Stimulated activated CD4-positive, alpha-beta T cell treated with anti-CD3 and anti-CD28 coated beads, Interleukin-4, amount 100 ng/mL, for 24 hours (primary cell): ENCODE measurements at regions not wholly inside any gene's neighbourhood (a gene's known extent, or its start where the extent isn't known, plus 50 kb on each side); places are given as distances from the start of the nearest gene placed in this dataset.
"Not testable (repeated sequence)": the region's sequence is repeated elsewhere in the genome, so short reads cannot be mapped to it uniquely, and the experiment has no call there.

Experiments
- DNase-seq: peaks from one replicate; pipeline ENCODE4 v3.0.0-alpha.2; 2020

- DNase-seq: no peak
Measured at GRCh38 chr2:40584432-40584831, 132.5 kb upstream of the SLC8A1 start.

GRCh38 chr2:40591774-40592173, 139.9 kb upstream of the SLC8A1 start:
- DNase-seq: no peak

GRCh38 chr2:40592218-40592617, 140.3 kb upstream of the SLC8A1 start:
- DNase-seq: no peak

- no peak for DNase-seq
Measured at GRCh38 chr2:40606862-40607261, 155.0 kb upstream of the SLC8A1 start.

GRCh38 chr2:40611196-40611595, 159.3 kb upstream of the SLC8A1 start:
- no peak for DNase-seq

GRCh38 chr2:40625849-40626248, 174.0 kb upstream of the SLC8A1 start:
- no peak for DNase-seq

- no peak for DNase-seq
Measured at GRCh38 chr2:40628556-40628955, 176.7 kb upstream of the SLC8A1 start.

GRCh38 chr2:40629768-40630434, 178.0 kb upstream of the SLC8A1 start:
- DNase-seq: no peak

GRCh38 chr2:40639320-40639719, 187.4 kb upstream of the SLC8A1 start:
- no peak for DNase-seq

- DNase-seq: no peak
Measured at GRCh38 chr2:40642237-40642636, 190.3 kb upstream of the SLC8A1 start.

- no peak for DNase-seq
Measured at GRCh38 chr2:40642726-40643125, 190.8 kb upstream of the SLC8A1 start.

GRCh38 chr2:40646642-40647041, 194.8 kb upstream of the SLC8A1 start:
- no peak for DNase-seq

- no peak for DNase-seq
Measured at GRCh38 chr2:40652155-40652554, 200.3 kb upstream of the SLC8A1 start.

GRCh38 chr2:40653829-40654228, 201.9 kb upstream of the SLC8A1 start:
- no peak for DNase-seq

- no peak for DNase-seq
Measured at GRCh38 chr2:40654346-40654745, 202.5 kb upstream of the SLC8A1 start.

GRCh38 chr2:40658941-40659340, 207.1 kb upstream of the SLC8A1 start:
- DNase-seq: no peak

- DNase-seq: no peak
Measured at GRCh38 chr2:40665493-40666232, 213.8 kb upstream of the SLC8A1 start.

- DNase-seq: no peak
Measured at GRCh38 chr2:40666398-40666797, 214.5 kb upstream of the SLC8A1 start.

- DNase-seq: no peak
Measured at GRCh38 chr2:40668425-40668824, 216.5 kb upstream of the SLC8A1 start.

- not testable (repeated sequence) for DNase-seq
Measured at GRCh38 chr2:40676134-40676790, 224.4 kb upstream of the SLC8A1 start.

- DNase-seq: no peak
Measured at GRCh38 chr2:40680547-40680946, 228.7 kb upstream of the SLC8A1 start.

GRCh38 chr2:40690036-40690435, 238.1 kb upstream of the SLC8A1 start:
- no peak for DNase-seq

GRCh38 chr2:40690525-40690924, 238.6 kb upstream of the SLC8A1 start:
- no peak for DNase-seq
